Skeletal muscle satellite cell (primary cell): ENCODE measurements at regions not wholly inside any gene's neighbourhood (a gene's known extent, or its start where the extent isn't known, plus 50 kb on each side); places are given as distances from the start of the nearest gene placed in this dataset. TPM values are rescaled to one million over a fixed set of nuclear protein-coding genes. Genes with fewer than 3 reads are reported as not detected.
"Not testable (repeated sequence)": the region's sequence is repeated elsewhere in the genome, so short reads cannot be mapped to it uniquely, and the experiment has no call there.

Experiments used
- H3K27me3 ChIP-seq: 2 replicates; pipeline ENCODE4 v1.7.0; 2013; ENCODE audit warnings: low read length; ENCODE audit not compliant: control insufficient read depth, insufficient read depth
- H3K36me3 ChIP-seq: 2 replicates; pipeline ENCODE4 v1.7.0; 2013; ENCODE audit warnings: mild to moderate bottlenecking, control low read depth, low read length; ENCODE audit not compliant: insufficient read depth
- H3K4me1 ChIP-seq: 2 replicates; pipeline ENCODE4 v1.7.0; 2013; ENCODE audit warnings: low read length; ENCODE audit not compliant: control insufficient read depth, insufficient read depth
- H3K4me2 ChIP-seq: 2 replicates; pipeline ENCODE4 v1.7.0; 2013; ENCODE audit warnings: mild to moderate bottlenecking, low read length
- H3K4me3 ChIP-seq: 2 replicates; pipeline ENCODE4 v1.7.0; 2013; ENCODE audit warnings: low read length
- H3K9ac ChIP-seq: 2 replicates; pipeline ENCODE4 v1.7.0; 2013; ENCODE audit warnings: mild to moderate bottlenecking, low read depth, low read length, moderate library complexity
- H3K9me3 ChIP-seq: replicated peaks from 2 replicates; pipeline ENCODE4 v1.7.0; 2013; ENCODE audit warnings: mild to moderate bottlenecking, control low read depth, low read length
- small RNA-seq: library from RNA; depleted of rRNA; stranded (forward); fragments of <200 nt; gene quantifications from one replicate; pipeline ENCODE3, GENCODE V24; 2012

- not testable (repeated sequence) for H3K9me3 ChIP-seq, H3K4me1 ChIP-seq, H3K36me3 ChIP-seq, H3K4me2 ChIP-seq, H3K27me3 ChIP-seq, H3K9ac ChIP-seq, H3K4me3 ChIP-seq
These were observed 67.5 kb upstream of the TBX18 start for GRCh38 chr6:84831924-84832323.

- Histone ChIP-seq H3K9ac (no peak overlapping the region), H3K4me2 (peak overlapping the region; percentile 4), H3K4me3 (no peak overlapping the region), H3K9me3 (no peaks in the 10 kb centered on the region), H3K4me1 (peaks cover 4% of the 10 kb centered on the region), H3K27me3 (no peaks in the 10 kb centered on the region), H3K36me3 (no peaks in the 10 kb centered on the region)
These were observed 61.1 kb upstream of the TBX18 start for GRCh38 chr6:84825461-84825860.

GRCh38 chr6:84821314-84821713 is 56.9 kb upstream of the TBX18 start:
- not testable (repeated sequence) for H3K36me3 ChIP-seq, H3K9me3 ChIP-seq, H3K9ac ChIP-seq, H3K27me3 ChIP-seq, H3K4me3 ChIP-seq, H3K4me1 ChIP-seq, H3K4me2 ChIP-seq

- Histone ChIP-seq H3K4me3 (no peak overlapping the region), H3K4me1 (no peaks in the 10 kb centered on the region), H3K9ac (no peak overlapping the region), H3K4me2 (no peak overlapping the region), H3K36me3 (no peaks in the 10 kb centered on the region), H3K27me3 (no peaks in the 10 kb centered on the region), H3K9me3 (no peaks in the 10 kb centered on the region)
These were observed 52.3 kb upstream of the TBX18 start for GRCh38 chr6:84816741-84817140.

GRCh38 chr6:84815896-84816735 is 51.7 kb upstream of the TBX18 start:
- H3K36me3 ChIP-seq, result no peaks in the 10 kb centered on the region
- no peaks in the 10 kb centered on the region for H3K9me3 ChIP-seq
- no peak overlapping the region for H3K4me2 ChIP-seq
- H3K4me1 ChIP-seq, result no peaks in the 10 kb centered on the region
- H3K4me3 ChIP-seq, result no peak overlapping the region
- peaks cover 6% of the 10 kb centered on the region for H3K27me3 ChIP-seq
- H3K9ac ChIP-seq, result no peak overlapping the region

Small RNA genes lying in the stretch of these regions (small RNA-seq; reads per million reads assigned to genes)
- gene AL109941.1, result not detected
